H1 (cell line): ENCODE measurements at regions not wholly inside any gene's neighbourhood (a gene's known extent, or its start where the extent isn't known, plus 50 kb on each side); places are given as distances from the start of the nearest gene placed in this dataset.

Experiments used
- CBX5 ChIP-seq: fragments of 300-800, 300-1000 bp; sonication (generic); IDR thresholded peaks from 2 replicates; pipeline ENCODE4 v1.7.1; 2016; ENCODE audit warnings: antibody characterized with exemption, low read length, low read depth

DNA sequence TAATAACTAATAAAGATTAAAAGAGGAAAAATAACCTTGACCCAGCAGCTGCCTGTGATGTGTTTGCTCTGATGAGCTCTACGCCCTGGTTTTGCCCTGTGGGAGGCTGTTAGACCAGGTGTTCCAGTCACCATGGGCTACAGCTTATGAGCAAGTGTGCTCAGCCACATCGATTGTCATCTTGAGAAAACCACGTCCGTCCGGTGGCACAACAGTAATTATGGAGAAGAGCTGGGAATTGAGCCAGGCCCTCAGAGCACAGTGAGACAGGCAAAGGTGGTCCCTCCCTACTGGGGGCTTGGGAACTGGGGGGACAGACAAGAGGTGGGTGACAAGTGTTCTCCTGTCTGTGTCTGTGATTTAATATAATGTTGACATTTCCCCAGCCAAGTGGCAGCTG is 420.5 kb downstream of the MATN1 start (continued):
- TF ChIP-seq CBX5 = no peak
